ENCODE measurements at regions not wholly inside any gene's neighbourhood (a gene's known extent, or its start where the extent isn't known, plus 50 kb on each side); places are given as distances from the start of the nearest gene placed in this dataset.
A peak's percentile ranks its signal among the peaks of the same experiment; 100 is the strongest.

DNA sequence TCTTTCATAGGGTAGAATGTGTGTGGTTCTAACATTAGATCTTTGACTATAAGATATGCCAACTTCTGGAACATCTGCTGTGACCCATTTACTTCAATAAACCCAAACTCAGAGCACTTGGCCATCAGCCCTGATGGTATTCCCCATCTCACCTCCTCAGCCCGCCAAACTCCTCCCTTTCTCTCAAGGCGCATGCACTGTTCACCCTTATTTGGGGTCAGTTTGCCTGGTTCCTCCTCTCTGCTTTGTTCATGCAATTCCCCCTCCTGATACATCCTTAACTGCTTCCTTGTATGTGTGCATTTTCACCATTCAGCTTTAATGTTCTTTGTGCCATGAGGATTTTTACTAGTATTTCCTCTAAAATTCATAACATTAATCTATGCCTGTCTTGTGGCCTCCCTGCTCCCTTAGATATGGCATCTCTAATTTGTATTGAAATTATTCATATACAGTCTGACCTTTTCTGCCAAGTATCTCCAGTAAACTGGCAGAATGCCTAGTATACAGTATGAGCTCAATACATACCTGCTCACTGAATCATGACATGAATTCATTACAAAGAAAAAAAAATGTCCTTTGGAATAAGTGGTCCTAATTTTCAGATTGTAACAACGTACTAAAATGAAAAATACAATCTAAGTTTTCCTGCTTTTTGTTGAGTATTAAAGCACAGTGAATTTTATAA lies 336.8 kb upstream of the IGFBP3 start:
- H3K4me3 ChIP-seq (ENCODE audit: low read depth, low read length): no peak overlapping the region
- no peak for TF ChIP-seq CTCF (conservative IDR thresholded peaks at IDR 0.05; ENCODE audit: low read depth, low read length)
- DNase-seq (ENCODE audit: low read depth): peak; percentile 88

DNA sequence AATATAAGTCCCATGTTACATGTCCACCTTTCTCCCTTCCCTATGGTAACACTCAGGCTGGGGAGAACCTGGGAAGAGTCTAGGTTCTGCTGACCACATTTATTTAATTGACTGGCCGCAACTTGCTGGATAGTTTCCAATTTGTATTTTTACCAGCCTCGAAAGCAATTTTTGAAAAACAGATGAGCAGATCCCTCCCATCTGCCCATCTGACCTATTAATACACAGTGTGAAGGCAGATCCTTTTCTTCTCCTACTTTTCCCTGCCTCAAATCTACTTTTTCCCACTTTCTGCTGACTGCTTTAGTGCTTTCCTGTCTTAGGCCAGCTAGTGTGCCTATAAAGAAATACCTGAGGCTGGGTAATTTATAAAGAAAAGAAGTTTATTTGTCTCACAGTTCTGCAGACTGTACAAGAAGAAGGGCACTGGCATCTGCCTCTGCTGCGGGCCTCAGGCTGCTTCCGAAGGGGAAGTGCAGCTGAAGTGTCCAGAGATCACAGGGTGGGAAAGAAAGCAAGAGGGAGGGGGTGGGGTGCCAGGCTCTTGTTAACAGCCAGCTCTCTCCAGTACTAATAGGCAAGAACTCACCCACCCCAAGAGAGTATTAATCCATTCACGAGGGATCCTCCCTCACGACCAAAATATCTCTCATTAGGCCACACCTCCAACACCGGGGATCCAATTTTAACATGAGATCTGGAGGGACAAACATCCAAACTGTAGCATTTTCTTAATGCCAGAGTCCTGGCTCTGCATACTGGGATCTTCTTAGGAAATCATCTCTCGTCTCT lies 336.0 kb upstream of the IGFBP3 start:
- no peak for TF ChIP-seq CTCF (conservative IDR thresholded peaks at IDR 0.05; ENCODE audit: low read depth, low read length)
- DNase-seq (ENCODE audit: low read depth): peak; percentile 19
- no peak overlapping the region for H3K4me3 ChIP-seq (ENCODE audit: low read depth, low read length)

DNA sequence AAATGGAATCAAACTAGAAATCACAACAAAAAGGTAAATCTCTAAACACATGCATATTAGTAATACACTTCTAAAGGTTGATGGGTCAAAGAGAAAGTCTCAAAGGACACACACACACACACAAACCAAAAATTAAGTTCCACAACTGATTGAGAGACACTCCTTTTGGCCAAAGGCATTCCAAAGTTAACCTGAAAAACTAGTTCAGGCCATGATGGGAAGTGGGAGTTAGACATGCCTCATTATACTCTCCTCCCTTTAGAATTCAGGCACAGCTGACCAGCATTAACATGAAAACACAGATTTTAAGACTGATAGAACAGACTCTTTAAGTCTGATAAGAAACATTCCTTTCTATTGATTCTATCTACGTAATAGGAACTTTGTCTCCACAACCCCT lies 332.4 kb upstream of the IGFBP3 start:
- no peak overlapping the region for H3K4me3 ChIP-seq (ENCODE audit: low read depth, low read length)
- DNase-seq (ENCODE audit: low read depth): no peak
- no peak for TF ChIP-seq CTCF (conservative IDR thresholded peaks at IDR 0.05; ENCODE audit: low read depth, low read length)

- H3K4me3 ChIP-seq (ENCODE audit: low read depth, low read length): no peak overlapping the region
- DNase-seq (ENCODE audit: low read depth): no peak
- no peak for TF ChIP-seq CTCF (conservative IDR thresholded peaks at IDR 0.05; ENCODE audit: low read depth, low read length)
Observed at GRCh38 chr7:46247664-46248063, 326.6 kb upstream of the IGFBP3 start.

DNA sequence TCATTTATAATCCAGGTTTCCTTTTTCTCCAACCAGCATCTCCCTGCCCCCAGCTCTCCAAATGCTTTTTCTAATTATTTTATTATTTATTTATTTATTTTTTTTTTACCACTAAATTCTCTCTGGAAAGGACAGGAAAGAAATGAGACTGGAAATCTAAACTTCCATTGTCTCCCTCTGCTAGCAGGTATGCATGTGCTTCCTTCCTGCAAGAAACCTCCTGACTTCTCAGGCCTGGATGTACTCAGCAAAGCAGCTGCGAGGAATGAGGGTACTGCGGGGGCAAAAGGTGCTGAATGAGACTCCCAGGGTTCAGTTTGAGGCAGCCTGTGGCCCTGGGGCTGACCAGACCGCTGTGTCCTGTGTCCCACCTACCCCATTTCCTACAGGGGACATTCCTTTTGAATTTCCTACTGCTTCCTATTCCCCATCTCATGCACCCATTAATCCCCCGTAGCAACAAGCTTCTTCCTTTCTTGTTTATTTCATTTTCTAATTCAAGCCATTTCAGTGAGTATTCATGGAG lies 324.6 kb upstream of the IGFBP3 start:
- DNase-seq (ENCODE audit: low read depth): no peak
- H3K4me3 ChIP-seq (ENCODE audit: low read depth, low read length): no peak overlapping the region
- no peak for TF ChIP-seq CTCF (conservative IDR thresholded peaks at IDR 0.05; ENCODE audit: low read depth, low read length)

DNA sequence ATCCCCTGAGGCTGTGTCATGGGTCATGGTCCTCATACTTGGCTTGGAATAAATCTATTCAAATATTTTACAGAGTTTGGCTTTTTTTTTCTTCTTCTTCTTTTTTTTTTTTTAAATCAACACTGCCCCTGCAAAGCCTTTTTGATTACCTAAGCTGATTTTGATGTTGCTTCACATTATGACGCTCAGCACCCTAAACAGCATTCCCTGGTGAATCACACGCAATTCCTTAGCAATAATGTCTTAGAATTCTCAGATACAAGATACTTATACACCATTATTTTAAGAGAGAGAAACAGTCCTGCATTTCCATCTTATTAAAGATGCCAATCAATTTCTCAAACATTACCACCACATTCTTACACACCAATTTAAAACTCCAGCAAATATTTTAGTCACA lies 323.7 kb upstream of the IGFBP3 start:
- peak; percentile 81 for DNase-seq (ENCODE audit: low read depth)
- H3K4me3 ChIP-seq (ENCODE audit: low read depth, low read length): no peak overlapping the region
- TF ChIP-seq CTCF (conservative IDR thresholded peaks at IDR 0.05; ENCODE audit: low read depth, low read length): no peak
